Nephron (organoid): ENCODE measurements at regions not wholly inside any gene's neighbourhood (a gene's known extent, or its start where the extent isn't known, plus 50 kb on each side); places are given as distances from the start of the nearest gene placed in this dataset.
"Not testable (repeated sequence)": the region's sequence is repeated elsewhere in the genome, so short reads cannot be mapped to it uniquely, and the experiment has no call there.

ENCODE experiments used
- H3K27ac Mint-ChIP-seq, 3 experiments: 2 replicates each; pipeline ENCODE4 v1.8.0; 2020; ENCODE audit warnings: mixed read lengths in 3 of 3, mild to moderate bottlenecking in 2 of 3, moderate library complexity in 1 of 3
- H3K27me3 Mint-ChIP-seq: 2 replicates; pipeline ENCODE4 v1.8.0; 2021; ENCODE audit warnings: low read depth, mild to moderate bottlenecking, moderate library complexity, mixed read lengths
- H3K36me3 Mint-ChIP-seq: 2 replicates; pipeline ENCODE4 v1.8.0; 2020; ENCODE audit warnings: low read depth, mixed read lengths
- H3K4me1 Mint-ChIP-seq: 2 replicates; pipeline ENCODE4 v1.8.0; 2020; ENCODE audit warnings: mixed read lengths
- H3K4me3 Mint-ChIP-seq, 3 experiments: 2 replicates each; pipeline ENCODE4 v1.8.0; 2020; ENCODE audit warnings: mild to moderate bottlenecking in 3 of 3, mixed read lengths in 3 of 3, moderate library complexity in 2 of 3
- H3K9me3 Mint-ChIP-seq: 2 replicates; pipeline ENCODE4 v1.8.0; 2020; ENCODE audit warnings: mixed read lengths
- CTCF ChIP-seq, 3 experiments: fragments of 200-600 bp; sonication (generic); IDR thresholded peaks; one replicate each; pipeline ENCODE4 v1.5.0; 2021; ENCODE audit warnings: antibody characterized with exemption in 3 of 3; ENCODE audit not compliant: unreplicated experiment in 3 of 3

DNA sequence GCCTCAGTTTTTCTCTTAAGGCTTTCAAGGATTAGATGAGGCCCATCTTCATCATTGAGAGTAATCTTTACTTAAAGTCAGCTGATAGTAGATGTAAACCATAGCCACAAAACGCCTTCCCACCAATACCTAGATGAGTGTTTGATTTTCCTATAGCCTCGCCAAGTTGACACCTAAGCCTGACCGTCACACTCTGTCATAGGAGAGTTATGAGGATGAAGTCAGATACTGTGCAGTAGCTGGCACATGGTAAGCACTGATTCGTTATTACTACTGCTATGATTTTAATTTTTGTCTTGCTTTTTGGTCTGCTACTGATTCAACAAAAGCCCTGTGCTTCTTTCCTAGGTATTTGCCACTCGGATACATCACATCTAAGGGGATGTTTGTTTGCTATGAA lies 395.5 kb downstream of the RPS6KC1 start:
- TF ChIP-seq CTCF (IDR thresholded peaks at IDR 0.05; ENCODE audit: unreplicated experiment in 3 of 3), result no peak
- Mint-ChIP-seq H3K9me3 (no peaks in the 10 kb centered on the region), H3K36me3 (no peaks in the 10 kb centered on the region), H3K27ac (no peak overlapping the region), H3K27me3 (peaks cover 3% of the 10 kb centered on the region), H3K4me1 (no peaks in the 10 kb centered on the region), H3K4me3 (no peak overlapping the region)

DNA sequence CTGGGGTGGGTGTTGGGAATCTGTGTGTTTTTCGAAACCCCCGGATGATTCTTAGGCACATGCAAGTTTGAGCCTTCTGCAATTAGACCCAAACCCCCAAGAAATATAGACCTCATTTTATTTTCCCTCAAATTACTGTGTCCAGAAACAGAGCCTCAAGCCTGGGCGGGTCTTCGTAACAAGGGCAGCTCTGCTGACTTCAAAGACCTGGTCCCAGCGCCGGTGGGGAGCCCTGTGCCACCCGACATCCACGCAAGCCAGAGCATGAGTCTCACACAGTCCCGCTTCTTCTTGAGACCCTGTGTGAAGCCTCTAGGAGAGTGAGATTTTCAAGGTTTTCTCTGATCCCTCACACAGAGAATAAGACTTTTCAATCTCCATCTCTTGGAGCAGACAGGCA lies 397.3 kb downstream of the RPS6KC1 start:
- no peaks in the 10 kb centered on the region for H3K36me3 Mint-ChIP-seq
- no peak for TF ChIP-seq CTCF (IDR thresholded peaks at IDR 0.05; ENCODE audit: unreplicated experiment in 3 of 3)
- peaks cover 3% of the 10 kb centered on the region for H3K27me3 Mint-ChIP-seq
- H3K4me3 Mint-ChIP-seq, result no peak overlapping the region
- no peaks in the 10 kb centered on the region for H3K9me3 Mint-ChIP-seq
- H3K4me1 Mint-ChIP-seq, result no peaks in the 10 kb centered on the region
- H3K27ac Mint-ChIP-seq, result no peak overlapping the region

- Mint-ChIP-seq H3K4me1 (no peaks in the 10 kb centered on the region), H3K9me3 (no peaks in the 10 kb centered on the region), H3K36me3 (no peaks in the 10 kb centered on the region), H3K27ac (no peak overlapping the region), H3K4me3 (no peak overlapping the region), H3K27me3 (peaks cover 3% of the 10 kb centered on the region)
- no peak for TF ChIP-seq CTCF (IDR thresholded peaks at IDR 0.05; ENCODE audit: unreplicated experiment in 3 of 3)
These were observed 397.7 kb downstream of the RPS6KC1 start for GRCh38 chr1:213448776-213449175.

DNA sequence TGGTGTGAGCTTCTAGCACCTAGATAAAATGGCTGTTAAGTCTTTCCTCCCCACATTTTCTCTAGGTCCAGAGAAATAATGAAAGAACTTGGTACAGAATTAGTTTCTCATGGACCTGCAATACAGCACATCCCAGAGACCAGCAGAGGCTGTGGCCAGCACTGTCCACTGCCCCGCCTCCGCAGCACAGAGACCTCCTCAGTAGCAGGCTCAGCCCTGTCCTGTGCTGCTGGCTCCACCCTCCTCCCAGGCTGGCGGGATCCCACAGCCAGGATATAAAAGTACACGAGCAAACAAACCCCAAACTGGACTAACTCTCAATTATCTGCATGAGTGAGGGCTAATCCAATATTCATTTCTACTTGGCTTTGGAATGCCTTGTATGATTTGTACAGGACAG lies 401.5 kb downstream of the RPS6KC1 start:
- Mint-ChIP-seq H3K27ac (no peak overlapping the region), H3K27me3 (peaks cover 3% of the 10 kb centered on the region), H3K4me1 (peaks cover 10% of the 10 kb centered on the region), H3K4me3 (no peak overlapping the region), H3K36me3 (no peaks in the 10 kb centered on the region), H3K9me3 (no peaks in the 10 kb centered on the region)
- no peak for TF ChIP-seq CTCF (IDR thresholded peaks at IDR 0.05; ENCODE audit: unreplicated experiment in 3 of 3)

GRCh38 chr1:213457186-213457585 lies 406.1 kb downstream of the RPS6KC1 start:
- Mint-ChIP-seq H3K4me3 (no peak overlapping the region), H3K27ac (no peak overlapping the region), H3K36me3 (no peaks in the 10 kb centered on the region), H3K27me3 (peaks cover 8% of the 10 kb centered on the region), H3K9me3 (peaks cover 15% of the 10 kb centered on the region), H3K4me1 (peaks cover 10% of the 10 kb centered on the region)
- TF ChIP-seq CTCF (IDR thresholded peaks at IDR 0.05; ENCODE audit: unreplicated experiment in 3 of 3), result no peak

DNA sequence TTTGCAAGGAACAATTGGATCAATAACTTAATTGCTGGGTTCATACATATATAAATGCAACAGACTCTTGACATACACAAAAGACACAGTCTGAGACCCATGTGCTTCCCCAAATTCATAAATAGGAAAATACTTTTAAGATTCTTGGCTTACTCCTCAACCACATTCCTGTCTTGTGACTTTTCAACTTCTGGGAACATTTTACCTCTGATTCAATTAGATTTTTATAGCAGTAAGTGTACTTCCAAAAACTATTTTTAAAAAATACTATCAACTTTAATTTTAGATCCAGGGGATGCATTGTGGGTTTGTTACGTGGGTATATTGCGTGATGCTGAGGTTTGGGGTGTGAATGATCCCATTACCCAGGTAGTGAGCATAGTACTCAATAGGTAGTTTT lies 406.7 kb downstream of the RPS6KC1 start:
- Mint-ChIP-seq H3K4me1 (peaks cover 10% of the 10 kb centered on the region), H3K36me3 (no peaks in the 10 kb centered on the region), H3K27me3 (peaks cover 8% of the 10 kb centered on the region), H3K4me3 (no peak overlapping the region), H3K9me3 (peaks cover 15% of the 10 kb centered on the region), H3K27ac (no peak overlapping the region)
- no peak for TF ChIP-seq CTCF (IDR thresholded peaks at IDR 0.05; ENCODE audit: unreplicated experiment in 3 of 3)

DNA sequence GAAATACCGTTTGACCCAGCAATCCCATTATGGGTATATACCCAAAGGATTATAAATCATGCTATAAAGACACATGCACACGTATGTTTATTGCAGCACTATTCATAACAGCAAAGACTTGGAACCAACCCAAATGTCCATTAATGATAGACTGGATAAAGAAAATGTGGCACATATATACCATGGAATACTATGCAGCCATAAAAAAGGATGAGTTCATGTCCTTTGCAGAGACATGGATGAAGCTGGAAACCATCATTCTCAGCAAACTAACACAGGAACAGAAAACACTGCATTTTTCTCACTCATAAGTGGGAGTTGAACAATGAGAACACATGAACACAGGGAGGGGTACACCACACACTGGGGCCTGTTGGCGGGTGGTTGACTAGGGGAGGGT lies 411.3 kb downstream of the RPS6KC1 start:
- H3K9me3 Mint-ChIP-seq, result peaks cover 15% of the 10 kb centered on the region
- not testable (repeated sequence) for H3K27me3 Mint-ChIP-seq, H3K27ac Mint-ChIP-seq, H3K4me1 Mint-ChIP-seq, H3K36me3 Mint-ChIP-seq, H3K4me3 Mint-ChIP-seq
